Nephron progenitor cell (in vitro differentiated cells): ENCODE measurements at regions not wholly inside any gene's neighbourhood (a gene's known extent, or its start where the extent isn't known, plus 50 kb on each side); places are given as distances from the start of the nearest gene placed in this dataset.
"Not testable (repeated sequence)": the region's sequence is repeated elsewhere in the genome, so short reads cannot be mapped to it uniquely, and the experiment has no call there.

Experiments
- DNase-seq: peaks from one replicate; pipeline ENCODE4 v3.0.0; 2021
- H3K27ac Mint-ChIP-seq: 2 replicates; pipeline ENCODE4 v1.8.0; 2021; ENCODE audit warnings: mild to moderate bottlenecking, moderate library complexity, mixed read lengths
- H3K27me3 Mint-ChIP-seq: 2 replicates; pipeline ENCODE4 v1.8.0; 2021; ENCODE audit warnings: mild to moderate bottlenecking, low read depth, mixed read lengths; ENCODE audit not compliant: poor library complexity
- H3K36me3 Mint-ChIP-seq: 2 replicates; pipeline ENCODE4 v1.8.0; 2021; ENCODE audit warnings: low read depth, mixed read lengths
- H3K4me1 Mint-ChIP-seq: 2 replicates; pipeline ENCODE4 v1.8.0; 2021; ENCODE audit warnings: mixed read lengths
- H3K4me3 Mint-ChIP-seq: 2 replicates; pipeline ENCODE4 v1.8.0; 2021; ENCODE audit warnings: mild to moderate bottlenecking, moderate library complexity, mixed read lengths
- H3K9me3 Mint-ChIP-seq: 2 replicates; pipeline ENCODE4 v1.8.0; 2021; ENCODE audit warnings: mild to moderate bottlenecking, moderate library complexity, mixed read lengths
- CTCF ChIP-seq: fragments of 200-600 bp; sonication (generic); IDR thresholded peaks from 2 replicates; pipeline ENCODE4 v1.5.0; 2021; ENCODE audit warnings: antibody characterized with exemption

DNA sequence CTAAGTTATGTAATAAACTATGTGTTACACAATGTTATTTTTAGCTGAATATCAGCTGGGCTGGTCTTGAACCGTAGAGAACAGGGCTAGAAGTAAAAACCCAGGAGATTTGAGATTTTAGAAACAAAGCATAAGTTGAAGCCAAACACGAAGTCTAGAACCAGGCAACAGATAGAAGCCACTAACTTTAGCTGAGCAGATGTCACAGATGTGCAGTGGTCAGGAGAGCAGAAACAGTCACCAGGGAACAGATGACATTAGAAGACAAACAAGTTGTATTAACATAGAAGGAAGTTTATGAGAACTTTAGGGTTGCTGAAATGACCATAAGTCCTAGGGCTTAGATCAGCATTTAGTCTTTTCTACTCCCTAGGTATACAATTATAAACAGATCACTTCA, 731.0 kb downstream of the ZNF385D start:
- H3K27ac Mint-ChIP-seq, result no peak overlapping the region
- no peak for DNase-seq
- no peak for TF ChIP-seq CTCF
- no peaks in the 10 kb centered on the region for H3K27me3 Mint-ChIP-seq
- H3K4me3 Mint-ChIP-seq, result no peak overlapping the region
- H3K9me3 Mint-ChIP-seq, result peaks cover 25% of the 10 kb centered on the region
- H3K36me3 Mint-ChIP-seq, result no peaks in the 10 kb centered on the region
- H3K4me1 Mint-ChIP-seq, result no peaks in the 10 kb centered on the region

GRCh38 chr3:21017115-21017852, 733.7 kb downstream of the ZNF385D start:
- no peaks in the 10 kb centered on the region for H3K4me1 Mint-ChIP-seq
- no peaks in the 10 kb centered on the region for H3K36me3 Mint-ChIP-seq
- no peak for DNase-seq
- H3K27me3 Mint-ChIP-seq, result no peaks in the 10 kb centered on the region
- H3K27ac Mint-ChIP-seq, result no peak overlapping the region
- H3K4me3 Mint-ChIP-seq, result no peak overlapping the region
- TF ChIP-seq CTCF, result no peak
- peaks cover 47% of the 10 kb centered on the region for H3K9me3 Mint-ChIP-seq

- peaks cover 47% of the 10 kb centered on the region for H3K9me3 Mint-ChIP-seq
- H3K36me3 Mint-ChIP-seq, result no peaks in the 10 kb centered on the region
- DNase-seq, result no peak
Measured at GRCh38 chr3:21013566-21013965, 737.4 kb downstream of the ZNF385D start.

DNA sequence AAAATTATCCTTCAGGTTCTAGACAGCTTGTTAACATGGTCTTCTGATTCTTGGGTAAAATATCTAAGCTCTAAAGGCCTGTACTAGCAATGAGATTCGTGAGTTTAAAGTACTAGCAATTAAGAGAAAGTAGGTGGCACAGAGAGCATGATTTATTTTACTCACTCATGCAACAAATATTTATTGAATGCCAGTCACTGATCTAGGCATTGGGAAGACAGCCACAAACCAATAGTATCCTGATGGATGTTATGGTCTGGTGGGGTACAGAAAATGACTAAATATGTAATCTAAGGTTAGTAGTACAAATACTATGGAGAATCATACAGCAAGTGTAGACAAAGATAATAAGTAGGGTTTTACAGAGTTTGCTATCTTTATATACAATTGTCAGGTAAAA, 751.3 kb downstream of the ZNF385D start:
- TF ChIP-seq CTCF, result no peak
- Mint-ChIP-seq H3K4me3 (no peak overlapping the region), H3K27ac (no peak overlapping the region), H3K27me3 (no peaks in the 10 kb centered on the region), H3K4me1 (no peaks in the 10 kb centered on the region), H3K36me3 (no peaks in the 10 kb centered on the region), H3K9me3 (no peaks in the 10 kb centered on the region)
- no peak for DNase-seq

More at GRCh38 chr3:21013566-21013965, 737.4 kb downstream of the ZNF385D start:
- peaks cover 4% of the 10 kb centered on the region for H3K4me1 Mint-ChIP-seq
- TF ChIP-seq CTCF, result no peak
- H3K27me3 Mint-ChIP-seq, result no peaks in the 10 kb centered on the region
- H3K4me3 Mint-ChIP-seq, result no peak overlapping the region
- no peak overlapping the region for H3K27ac Mint-ChIP-seq

GRCh38 chr3:20997183-20997582, 753.8 kb downstream of the ZNF385D start:
- Mint-ChIP-seq H3K4me3 (no peak overlapping the region), H3K27ac (no peak overlapping the region), H3K4me1 (no peaks in the 10 kb centered on the region), H3K36me3 (no peaks in the 10 kb centered on the region), H3K27me3 (no peaks in the 10 kb centered on the region), H3K9me3 (no peaks in the 10 kb centered on the region)
- no peak for DNase-seq
- no peak for TF ChIP-seq CTCF

GRCh38 chr3:20990896-20991295, 760.1 kb downstream of the ZNF385D start:
- Mint-ChIP-seq H3K4me1 (peaks cover 7% of the 10 kb centered on the region), H3K27ac (no peak overlapping the region), H3K27me3 (no peaks in the 10 kb centered on the region), H3K36me3 (no peaks in the 10 kb centered on the region), H3K4me3 (no peak overlapping the region), H3K9me3 (no peaks in the 10 kb centered on the region)
- no peak for TF ChIP-seq CTCF
- no peak for DNase-seq

- not testable (repeated sequence) for DNase-seq, H3K36me3 Mint-ChIP-seq, H3K4me3 Mint-ChIP-seq, H3K9me3 Mint-ChIP-seq, H3K27ac Mint-ChIP-seq, H3K27me3 Mint-ChIP-seq, H3K4me1 Mint-ChIP-seq
Measured at GRCh38 chr3:20989653-20990052, 761.4 kb downstream of the ZNF385D start.
